Colonic mucosa (tissue), 4 donors: ENCODE measurements at regions not wholly inside any gene's neighbourhood (a gene's known extent, or its start where the extent isn't known, plus 50 kb on each side); places are given as distances from the start of the nearest gene placed in this dataset.

ENCODE experiments used
- DNase-seq: peaks from one replicate; pipeline ENCODE4 v3.0.0-alpha.2; 2020
- H3K27ac ChIP-seq: fragments of 200-600 bp; one replicate; pipeline ENCODE4 v1.8.0; 2021
- H3K27me3 ChIP-seq: fragments of 200-600 bp; one replicate; pipeline ENCODE4 v1.8.0; 2021
- H3K36me3 ChIP-seq: fragments of 200-600 bp; one replicate; pipeline ENCODE4 v1.8.0; 2021
- H3K4me1 ChIP-seq: fragments of 200-600 bp; one replicate; pipeline ENCODE4 v1.8.0; 2021; ENCODE audit warnings: mild to moderate bottlenecking
- H3K4me3 ChIP-seq: fragments of 200-600 bp; one replicate; pipeline ENCODE4 v1.8.0; 2021
- H3K9ac ChIP-seq, 2 donors: one replicate each; pipeline ENCODE4 v1.7.0; 2013; ENCODE audit warnings: control low read depth in 2 of 2, low read depth in 2 of 2, low read length in 2 of 2
- H3K9me3 ChIP-seq: fragments of 200-600 bp; one replicate; pipeline ENCODE4 v1.8.0; 2021
- CTCF ChIP-seq: fragments of 200-600 bp; IDR thresholded peaks from one replicate; pipeline ENCODE4 v1.8.0; 2022; ENCODE audit warnings: antibody characterized with exemption, mild to moderate bottlenecking
- intact Hi-C: fragments of 100-400 bp; cut with DNase I; formaldehyde crosslinking; loops from one replicate; pipeline ENCODE4 v1.14.1; 2022
- donor health status: healthy.
- donor health status: DM: no; HTN: no; CAD: no.
- donor health status: DM: no; HTN: no; CAD: no.

GRCh38 chr10:2130705-2131305 lies 393.5 kb upstream of the ADARB2 start:
- H3K36me3 ChIP-seq: no peaks in the 10 kb centered on the region
- H3K4me1 ChIP-seq: no peaks in the 10 kb centered on the region
- no peak for DNase-seq
- no peak overlapping the region for H3K4me3 ChIP-seq
- no peaks in the 10 kb centered on the region for H3K9me3 ChIP-seq
- no peak overlapping the region for H3K27ac ChIP-seq
- intact Hi-C loops: no loop called here
- no peak for TF ChIP-seq CTCF
- no peaks in the 10 kb centered on the region for H3K27me3 ChIP-seq
- H3K9ac ChIP-seq: no peak overlapping the region

GRCh38 chr10:2128991-2129390 lies 391.7 kb upstream of the ADARB2 start:
- intact Hi-C loops: no loop called here
- Histone ChIP-seq H3K4me1 (no peaks in the 10 kb centered on the region), H3K36me3 (no peaks in the 10 kb centered on the region), H3K4me3 (no peak overlapping the region), H3K27ac (no peak overlapping the region), H3K27me3 (no peaks in the 10 kb centered on the region), H3K9ac (no peak overlapping the region), H3K9me3 (no peaks in the 10 kb centered on the region)
- no peak for TF ChIP-seq CTCF
- DNase-seq: no peak

- H3K27me3 ChIP-seq: no peaks in the 10 kb centered on the region
- no peaks in the 10 kb centered on the region for H3K4me1 ChIP-seq
- no peak overlapping the region for H3K27ac ChIP-seq
- H3K4me3 ChIP-seq: no peak overlapping the region
- H3K9me3 ChIP-seq: no peaks in the 10 kb centered on the region
- no peak for DNase-seq
- H3K9ac ChIP-seq: no peak overlapping the region
- no peaks in the 10 kb centered on the region for H3K36me3 ChIP-seq
- intact Hi-C loops: no loop called here
- TF ChIP-seq CTCF: no peak
These were observed 386.8 kb upstream of the ADARB2 start for GRCh38 chr10:2124135-2124534.

GRCh38 chr10:2122431-2123124 lies 385.3 kb upstream of the ADARB2 start:
- Histone ChIP-seq H3K27me3 (no peaks in the 10 kb centered on the region), H3K27ac (no peak overlapping the region), H3K4me3 (no peak overlapping the region), H3K4me1 (no peaks in the 10 kb centered on the region), H3K9me3 (no peaks in the 10 kb centered on the region), H3K9ac (no peak overlapping the region), H3K36me3 (no peaks in the 10 kb centered on the region)
- intact Hi-C loops: no loop called here
- no peak for TF ChIP-seq CTCF
- no peak for DNase-seq

- intact Hi-C loops: no loop called here
- no peak for DNase-seq
- H3K4me1 ChIP-seq: no peaks in the 10 kb centered on the region
- H3K27me3 ChIP-seq: no peaks in the 10 kb centered on the region
- no peak for TF ChIP-seq CTCF
- H3K36me3 ChIP-seq: no peaks in the 10 kb centered on the region
- H3K9me3 ChIP-seq: no peaks in the 10 kb centered on the region
- no peak overlapping the region for H3K9ac ChIP-seq
- no peak overlapping the region for H3K27ac ChIP-seq
- H3K4me3 ChIP-seq: no peak overlapping the region
These were observed 384.6 kb upstream of the ADARB2 start for GRCh38 chr10:2121929-2122328.
